Choroid plexus epithelial cell (primary cell): ENCODE measurements at regions not wholly inside any gene's neighbourhood (a gene's known extent, or its start where the extent isn't known, plus 50 kb on each side); places are given as distances from the start of the nearest gene placed in this dataset.

ENCODE experiments used
- DNase-seq: peaks from one replicate; pipeline ENCODE4 v3.0.0-alpha.2; 2010; ENCODE audit warnings: low read depth
- H3K4me3 ChIP-seq: 2 replicates; pipeline ENCODE4 v1.5.1; 2011; ENCODE audit warnings: low read depth, mild to moderate bottlenecking, control low read depth, low read length, moderate library complexity
- TF ChIP-seq, protein P1 (sequence below): conservative IDR thresholded peaks from 2 replicates; pipeline ENCODE4 v1.5.1; 2011; ENCODE audit warnings: low read depth, mild to moderate bottlenecking, control low read depth, inconsistent platforms, low read length, moderate library complexity

DNA sequence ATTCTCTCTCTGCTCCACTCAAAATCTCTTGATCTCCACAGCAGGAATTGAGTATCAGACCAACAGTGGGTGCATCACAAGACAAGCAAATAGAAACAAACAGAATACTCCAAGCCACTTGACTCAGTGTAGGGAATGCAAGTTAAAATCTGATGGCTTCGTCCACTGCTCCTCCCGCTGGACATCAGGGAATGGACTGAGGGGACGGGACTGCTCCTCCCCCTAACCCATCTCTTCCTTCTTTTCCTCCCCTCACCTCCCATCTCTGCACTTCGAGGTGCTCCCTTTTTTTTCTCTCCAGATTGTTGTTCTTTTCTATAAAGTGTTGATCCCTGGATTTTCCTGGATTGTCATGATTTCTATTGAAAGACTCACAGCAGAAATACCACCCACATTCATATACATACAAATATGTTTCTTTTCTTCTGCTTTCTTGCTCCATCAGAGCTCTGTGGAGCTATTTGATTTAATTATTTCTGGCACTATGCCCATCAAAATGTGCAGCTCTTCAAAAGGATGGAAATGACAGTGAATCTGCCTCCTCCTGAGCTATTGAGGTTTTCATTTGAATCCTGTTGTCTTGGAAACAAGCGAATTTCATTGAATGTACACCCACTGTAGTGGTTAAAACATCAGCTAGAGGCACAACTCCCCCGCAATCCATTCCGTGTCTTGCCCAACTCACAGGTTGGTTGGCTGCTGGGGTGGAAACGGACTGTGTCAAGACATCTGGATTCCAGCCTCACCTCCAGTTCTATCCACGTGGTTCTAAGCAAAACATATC is 199.7 kb downstream of the SPTSSA start:
- no peak overlapping the region for H3K4me3 ChIP-seq
- TF ChIP-seq, protein P1, sequence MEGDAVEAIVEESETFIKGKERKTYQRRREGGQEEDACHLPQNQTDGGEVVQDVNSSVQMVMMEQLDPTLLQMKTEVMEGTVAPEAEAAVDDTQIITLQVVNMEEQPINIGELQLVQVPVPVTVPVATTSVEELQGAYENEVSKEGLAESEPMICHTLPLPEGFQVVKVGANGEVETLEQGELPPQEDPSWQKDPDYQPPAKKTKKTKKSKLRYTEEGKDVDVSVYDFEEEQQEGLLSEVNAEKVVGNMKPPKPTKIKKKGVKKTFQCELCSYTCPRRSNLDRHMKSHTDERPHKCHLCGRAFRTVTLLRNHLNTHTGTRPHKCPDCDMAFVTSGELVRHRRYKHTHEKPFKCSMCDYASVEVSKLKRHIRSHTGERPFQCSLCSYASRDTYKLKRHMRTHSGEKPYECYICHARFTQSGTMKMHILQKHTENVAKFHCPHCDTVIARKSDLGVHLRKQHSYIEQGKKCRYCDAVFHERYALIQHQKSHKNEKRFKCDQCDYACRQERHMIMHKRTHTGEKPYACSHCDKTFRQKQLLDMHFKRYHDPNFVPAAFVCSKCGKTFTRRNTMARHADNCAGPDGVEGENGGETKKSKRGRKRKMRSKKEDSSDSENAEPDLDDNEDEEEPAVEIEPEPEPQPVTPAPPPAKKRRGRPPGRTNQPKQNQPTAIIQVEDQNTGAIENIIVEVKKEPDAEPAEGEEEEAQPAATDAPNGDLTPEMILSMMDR: no peak
- DNase-seq: no peak

DNA sequence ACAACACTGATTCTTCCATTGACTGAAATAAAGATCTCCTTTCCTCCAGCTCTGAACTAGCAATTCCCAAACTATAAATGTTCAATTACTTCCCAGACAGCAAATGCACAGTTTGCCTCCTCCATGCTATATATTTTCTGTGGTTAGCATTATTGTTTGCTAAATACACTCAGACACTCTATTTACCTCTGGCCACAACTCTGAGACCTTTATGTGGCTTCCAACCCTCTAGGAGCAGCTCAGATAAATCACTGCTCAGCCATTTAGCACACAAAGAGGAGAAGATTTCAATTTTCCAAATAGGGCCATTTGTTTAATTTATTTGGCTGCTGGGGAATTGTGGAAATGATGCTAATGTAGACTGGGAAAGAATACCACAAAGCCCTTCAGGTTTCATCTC is 202.0 kb downstream of the SPTSSA start:
- no peak for DNase-seq
- H3K4me3 ChIP-seq: no peak overlapping the region
- TF ChIP-seq, protein P1: no peak

DNA sequence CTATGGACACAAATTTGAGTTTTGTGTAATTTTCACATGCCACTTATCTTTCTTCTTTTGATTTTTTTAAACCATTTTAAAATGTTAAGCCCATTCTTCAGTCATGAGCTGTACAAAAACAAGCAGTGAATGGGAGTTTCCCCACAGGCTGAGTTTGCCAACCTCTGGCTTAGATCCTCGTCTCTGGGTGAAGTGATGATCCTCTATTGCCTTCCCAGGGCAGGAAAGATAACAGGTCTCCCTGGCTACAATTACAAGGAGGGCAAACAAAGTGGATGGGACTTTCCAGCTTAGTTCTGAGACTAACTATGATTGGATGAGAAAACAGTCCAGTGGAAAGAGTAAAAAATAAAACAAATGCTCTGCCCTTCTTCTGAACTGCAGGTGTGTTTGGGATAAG is 203.7 kb downstream of the SPTSSA start:
- peak; percentile 35 for DNase-seq
- TF ChIP-seq, protein P1: no peak
- no peak overlapping the region for H3K4me3 ChIP-seq

DNA sequence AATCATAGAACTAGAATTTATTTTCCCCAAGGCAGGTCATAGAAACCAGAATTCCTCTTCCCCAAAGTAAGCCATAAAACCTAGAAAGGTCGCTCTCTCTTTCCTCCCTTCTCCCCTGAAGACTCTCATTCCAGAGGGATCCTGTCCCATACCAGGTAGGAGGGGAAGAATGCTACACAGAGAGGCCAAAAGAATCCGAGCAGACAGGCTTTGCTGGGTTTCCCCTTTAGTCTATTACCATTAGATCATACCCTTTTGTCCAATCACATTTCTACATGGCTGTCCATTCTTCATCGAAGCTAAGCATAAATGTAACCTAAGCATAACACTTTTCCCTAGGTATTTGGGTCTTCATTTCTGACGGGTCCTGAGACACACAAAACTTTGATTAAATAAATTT is 204.5 kb downstream of the SPTSSA start:
- TF ChIP-seq, protein P1: no peak
- H3K4me3 ChIP-seq: no peak overlapping the region
- no peak for DNase-seq

DNA sequence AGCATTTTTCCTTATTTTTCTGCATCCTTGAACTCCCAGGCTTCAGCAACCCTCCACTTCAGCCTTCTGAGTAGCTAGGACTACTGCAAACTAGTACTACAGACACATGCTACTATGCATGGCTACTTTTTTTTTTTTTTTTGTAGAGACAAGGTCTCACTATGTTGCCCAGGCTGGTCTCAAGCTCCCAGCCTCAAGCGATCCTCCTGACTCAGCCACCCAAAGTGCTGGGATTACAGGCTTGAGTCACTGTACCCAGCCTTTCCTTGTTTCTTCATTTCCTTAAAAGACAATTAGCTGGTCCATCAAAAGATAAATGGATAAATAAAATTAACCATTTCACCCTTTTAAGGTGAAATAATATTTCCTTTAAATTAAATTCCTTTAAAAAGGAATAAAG is 205.8 kb downstream of the SPTSSA start:
- TF ChIP-seq, protein P1: no peak
- no peak for DNase-seq
- H3K4me3 ChIP-seq: no peak overlapping the region

DNA sequence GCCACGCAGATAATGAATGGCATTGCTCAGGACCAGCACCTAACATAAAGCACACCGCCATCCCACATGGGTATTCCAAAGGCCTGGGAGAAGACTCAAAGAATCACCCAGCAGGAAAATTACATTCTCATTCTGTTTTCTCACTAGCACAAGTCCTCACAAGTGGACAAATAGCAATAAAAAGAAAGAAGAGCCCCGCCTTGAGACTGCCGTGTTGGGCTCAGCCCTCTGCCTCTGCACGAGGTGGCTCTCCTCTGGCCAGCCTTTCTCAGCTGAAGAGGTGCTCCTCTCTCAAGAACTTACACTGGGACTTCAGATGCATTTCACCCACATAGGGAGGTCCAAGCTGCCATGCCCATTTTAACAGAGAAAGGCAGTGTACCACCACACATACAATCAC is 207.5 kb downstream of the SPTSSA start:
- DNase-seq: no peak
- H3K4me3 ChIP-seq: no peak overlapping the region
- TF ChIP-seq, protein P1: no peak

DNA sequence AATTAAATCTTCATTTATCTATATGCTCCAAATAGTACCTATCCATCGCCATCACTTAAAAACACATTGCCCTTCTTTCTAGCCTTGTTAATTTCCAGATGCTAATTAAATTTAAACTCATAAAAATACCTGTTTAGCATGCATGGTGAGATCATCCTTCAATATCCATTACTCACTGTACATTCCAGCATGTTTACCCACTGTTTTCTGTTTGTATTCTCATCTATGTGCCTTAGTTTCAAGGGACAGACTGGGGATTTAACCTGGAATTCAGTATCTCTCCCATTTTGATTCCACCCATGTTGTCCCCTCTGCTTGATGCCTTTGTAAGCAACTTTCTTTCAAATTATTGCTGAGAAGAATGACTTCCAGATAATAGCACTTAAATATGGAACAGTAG is 208.0 kb downstream of the SPTSSA start:
- no peak overlapping the region for H3K4me3 ChIP-seq
- TF ChIP-seq, protein P1: no peak
- no peak for DNase-seq
